Endothelial cell of hepatic sinusoid (primary cell): ENCODE measurements at regions not wholly inside any gene's neighbourhood (a gene's known extent, or its start where the extent isn't known, plus 50 kb on each side); places are given as distances from the start of the nearest gene placed in this dataset.
"Not testable (repeated sequence)": the region's sequence is repeated elsewhere in the genome, so short reads cannot be mapped to it uniquely, and the experiment has no call there.

Experiments used
- in situ Hi-C: cut with HindIII; loops from 2 replicates; pipeline ENCODE4 v1.10.0; 2017; ENCODE audit warnings: low sequenced_read_pairs

GRCh38 chr4:25981749-25982148 is 67.7 kb downstream of the SMIM20 start:
- in situ Hi-C loops = no loop called here

- in situ Hi-C loops = no loop called here
These were observed 68.9 kb downstream of the SMIM20 start for GRCh38 chr4:25982962-25983361.

- in situ Hi-C loops = no loop called here
These were observed 70.2 kb downstream of the SMIM20 start for GRCh38 chr4:25984266-25984665.

GRCh38 chr4:25984796-25985195 is 70.8 kb downstream of the SMIM20 start:
- in situ Hi-C loops = no loop called here

- in situ Hi-C loops = no loop called here
These were observed 72.8 kb downstream of the SMIM20 start for GRCh38 chr4:25986807-25987206.

- in situ Hi-C loops = no loop called here
These were observed 77.3 kb downstream of the SMIM20 start for GRCh38 chr4:25991340-25991739.

GRCh38 chr4:25993395-25994185 is 79.6 kb downstream of the SMIM20 start:
- in situ Hi-C loops = no loop called here

- in situ Hi-C loops = not testable (repeated sequence)
These were observed 80.6 kb downstream of the SMIM20 start for GRCh38 chr4:25994577-25994976.

GRCh38 chr4:26000274-26000950 is 86.4 kb downstream of the SMIM20 start:
- in situ Hi-C loops = no loop called here

GRCh38 chr4:26001413-26001812 is 87.4 kb downstream of the SMIM20 start:
- in situ Hi-C loops = no loop called here

GRCh38 chr4:26001816-26002215 is 87.8 kb downstream of the SMIM20 start:
- in situ Hi-C loops = no loop called here

GRCh38 chr4:26003056-26003455 is 89.0 kb downstream of the SMIM20 start:
- in situ Hi-C loops = no loop called here

- in situ Hi-C loops = no loop called here
These were observed 90.3 kb downstream of the SMIM20 start for GRCh38 chr4:26004290-26004689.

GRCh38 chr4:26005764-26006163 is 91.7 kb downstream of the SMIM20 start:
- in situ Hi-C loops = no loop called here

- in situ Hi-C loops = no loop called here
These were observed 94.7 kb downstream of the SMIM20 start for GRCh38 chr4:26008737-26009136.

- in situ Hi-C loops = no loop called here
These were observed 95.5 kb downstream of the SMIM20 start for GRCh38 chr4:26009502-26009901.

- in situ Hi-C loops = no loop called here
These were observed 96.3 kb downstream of the SMIM20 start for GRCh38 chr4:26010304-26010703.

- in situ Hi-C loops = no loop called here
These were observed 99.6 kb downstream of the SMIM20 start for GRCh38 chr4:26013629-26014028.

- in situ Hi-C loops = no loop called here
These were observed 101.2 kb downstream of the SMIM20 start for GRCh38 chr4:26015133-26015651.

- in situ Hi-C loops = no loop called here
These were observed 101.9 kb downstream of the SMIM20 start for GRCh38 chr4:26015906-26016305.

- in situ Hi-C loops = no loop called here
These were observed 103.5 kb downstream of the SMIM20 start for GRCh38 chr4:26017531-26017930.
